ENCODE measurements at regions not wholly inside any gene's neighbourhood (a gene's known extent, or its start where the extent isn't known, plus 50 kb on each side); places are given as distances from the start of the nearest gene placed in this dataset.

- no peak overlapping the region for H3K9ac ChIP-seq
- H3K4me2 ChIP-seq = no peak overlapping the region
- H3K27ac ChIP-seq = no peak overlapping the region
- no peak for TF ChIP-seq Cebpa-rat (IDR thresholded peaks at IDR 0.05)
- H3K4me1 ChIP-seq = no peaks in the 10 kb centered on the region
- no peaks in the 10 kb centered on the region for H3K36me3 ChIP-seq
- H3K4me3 ChIP-seq = no peak overlapping the region
- no peaks in the 10 kb centered on the region for H4K20me1 ChIP-seq
- no peaks in the 10 kb centered on the region for H3K9me3 ChIP-seq (replicated peaks in 1 of 11)
- H3K27me3 ChIP-seq = no peaks in the 10 kb centered on the region
Observed at GRCh38 chr3:59677747-59678702, 628.2 kb upstream of the CFAP20DC start.

- H3K9me3 ChIP-seq (replicated peaks in 1 of 11) = no peaks in the 10 kb centered on the region
- H3K4me3 ChIP-seq = no peak overlapping the region
- H3K4me1 ChIP-seq = no peaks in the 10 kb centered on the region
- H3K9ac ChIP-seq = no peak overlapping the region
- H3K27me3 ChIP-seq = no peaks in the 10 kb centered on the region
- no peak overlapping the region for H3K27ac ChIP-seq
- no peaks in the 10 kb centered on the region for H4K20me1 ChIP-seq
- no peak overlapping the region for H3K4me2 ChIP-seq
- H3K36me3 ChIP-seq = no peaks in the 10 kb centered on the region
- no peak for TF ChIP-seq Cebpa-rat (IDR thresholded peaks at IDR 0.05)
Observed at GRCh38 chr3:59675495-59675894, 625.7 kb upstream of the CFAP20DC start.

GRCh38 chr3:59663076-59663850 is 613.4 kb upstream of the CFAP20DC start:
- Histone ChIP-seq H3K9me3 (replicated peaks in 1 of 11) (0 out of 22 replicates have a peak, but pooled peaks cover 0 to 6% (median 0%) of the 10 kb centered on the region in 11 experiments), H3K27me3 (no peaks in the 10 kb centered on the region), H4K20me1 (no peaks in the 10 kb centered on the region), H3K36me3 (no peaks in the 10 kb centered on the region), H3K4me2 (no peak overlapping the region), H3K4me3 (no peak overlapping the region), H3K4me1 (no peaks in the 10 kb centered on the region), H3K9ac (no peak overlapping the region), H3K27ac (no peak overlapping the region)
- no peak for TF ChIP-seq Cebpa-rat (IDR thresholded peaks at IDR 0.05)

- Histone ChIP-seq H3K36me3 (no peaks in the 10 kb centered on the region), H3K4me2 (no peak overlapping the region), H3K9ac (no peak overlapping the region), H4K20me1 (no peaks in the 10 kb centered on the region), H3K27ac (no peak overlapping the region), H3K4me1 (0 out of 20 replicates have a peak, but pooled peaks cover 0 to under 1% (median 0%) of the 10 kb centered on the region in 10 experiments), H3K9me3 (replicated peaks in 1 of 11) (peaks cover 0 to 8% (median 3%) of the 10 kb centered on the region in 11 experiments; a peak in 5 of 22 replicates), H3K4me3 (no peak overlapping the region), H3K27me3 (no peaks in the 10 kb centered on the region)
- TF ChIP-seq Cebpa-rat (IDR thresholded peaks at IDR 0.05) = no peak
Observed at GRCh38 chr3:59660852-59661625, 611.2 kb upstream of the CFAP20DC start.

- Histone ChIP-seq H3K4me3 (no peak overlapping the region), H3K9me3 (replicated peaks in 1 of 11) (peaks cover 0 to 8% (median 3%) of the 10 kb centered on the region in 11 experiments; a peak in 5 of 22 replicates), H3K9ac (no peak overlapping the region), H3K36me3 (no peaks in the 10 kb centered on the region), H3K4me2 (no peak overlapping the region), H3K27me3 (no peaks in the 10 kb centered on the region), H3K4me1 (peaks cover 0 to 7% (median 3%) of the 10 kb centered on the region in 10 experiments; a peak in 8 of 20 replicates), H4K20me1 (no peaks in the 10 kb centered on the region), H3K27ac (no peak overlapping the region)
- no peak for TF ChIP-seq Cebpa-rat (IDR thresholded peaks at IDR 0.05)
Observed at GRCh38 chr3:59660376-59660775, 610.6 kb upstream of the CFAP20DC start.

GRCh38 chr3:59659755-59660154 is 609.9 kb upstream of the CFAP20DC start:
- H3K27ac ChIP-seq = no peak overlapping the region
- no peaks in the 10 kb centered on the region for H3K27me3 ChIP-seq
- H3K9me3 ChIP-seq (replicated peaks in 1 of 11) = peaks cover 0 to 8% (median 3%) of the 10 kb centered on the region in 11 experiments; a peak in 5 of 22 replicates
- H3K9ac ChIP-seq = no peak overlapping the region
- peaks cover 0 to 13% (median 7%) of the 10 kb centered on the region in 10 experiments; a peak in 12 of 20 replicates for H3K4me1 ChIP-seq
- no peak overlapping the region for H3K4me3 ChIP-seq
- H3K36me3 ChIP-seq = no peaks in the 10 kb centered on the region
- no peaks in the 10 kb centered on the region for H4K20me1 ChIP-seq
- H3K4me2 ChIP-seq = no peak overlapping the region
- no peak for TF ChIP-seq Cebpa-rat (IDR thresholded peaks at IDR 0.05)

GRCh38 chr3:59658866-59659265 is 609.0 kb upstream of the CFAP20DC start:
- Histone ChIP-seq H3K27me3 (no peaks in the 10 kb centered on the region), H3K4me1 (peaks cover 0 to 15% (median 9%) of the 10 kb centered on the region in 10 experiments; a peak in 12 of 20 replicates), H3K4me3 (no peak overlapping the region), H3K27ac (no peak overlapping the region), H4K20me1 (no peaks in the 10 kb centered on the region), H3K9ac (no peak overlapping the region), H3K4me2 (no peak overlapping the region), H3K36me3 (no peaks in the 10 kb centered on the region), H3K9me3 (replicated peaks in 1 of 11) (peaks cover 0 to 8% (median 2%) of the 10 kb centered on the region in 11 experiments; a peak in 5 of 22 replicates)
- no peak for TF ChIP-seq Cebpa-rat (IDR thresholded peaks at IDR 0.05)

- Histone ChIP-seq H3K4me3 (no peak overlapping the region), H3K27ac (no peak overlapping the region), H3K9me3 (replicated peaks in 1 of 11) (peaks cover 0 to 8% (median 0%) of the 10 kb centered on the region in 11 experiments; a peak in 5 of 22 replicates), H3K36me3 (no peaks in the 10 kb centered on the region), H4K20me1 (no peaks in the 10 kb centered on the region), H3K9ac (no peak overlapping the region), H3K4me1 (peaks cover 0 to 15% (median 9%) of the 10 kb centered on the region in 10 experiments; a peak in 12 of 20 replicates), H3K27me3 (no peaks in the 10 kb centered on the region), H3K4me2 (no peak overlapping the region)
- TF ChIP-seq Cebpa-rat (IDR thresholded peaks at IDR 0.05) = no peak
Observed at GRCh38 chr3:59658274-59658673, 608.4 kb upstream of the CFAP20DC start.
